ENCODE measurements at regions not wholly inside any gene's neighbourhood (a gene's known extent, or its start where the extent isn't known, plus 50 kb on each side); places are given as distances from the start of the nearest gene placed in this dataset.

DNA sequence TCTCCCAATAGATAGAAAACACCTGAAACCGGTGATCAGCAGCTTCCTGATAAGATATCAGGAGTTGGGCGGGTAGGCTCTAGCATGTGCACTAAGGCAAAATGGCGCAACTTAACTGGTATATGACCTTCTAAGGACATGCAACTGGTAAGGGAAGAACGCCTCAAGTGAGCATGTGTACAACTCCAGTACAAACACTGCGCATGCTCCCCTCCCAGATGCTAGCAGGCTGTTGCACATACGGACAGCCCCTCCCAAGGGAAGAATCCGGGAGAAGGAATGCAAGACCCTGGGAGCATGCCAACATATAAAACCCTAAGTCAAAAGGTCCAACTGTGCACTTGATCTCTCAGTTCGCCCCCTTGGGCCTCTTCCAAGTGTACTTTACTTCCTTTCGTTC is 110.8 kb downstream of the TSEN15 start:
- Histone ChIP-seq H3K9me2 (ENCODE audit: insufficient read depth, low read length) (no peaks in the 10 kb centered on the region), H3K4me3 (ENCODE audit: low read length) (no peak overlapping the region), H3K9ac (ENCODE audit: low read length) (no peak overlapping the region), H3K36me3 (ENCODE audit: insufficient read depth, low read length) (no peaks in the 10 kb centered on the region), H3K4me2 (ENCODE audit: low read length) (no peak overlapping the region), H3K27ac (ENCODE audit: low read length) (no peak overlapping the region), H4K20me1 (ENCODE audit: insufficient read depth) (no peaks in the 10 kb centered on the region), H3K27me3 (ENCODE audit: insufficient read depth, low read depth, low read length) (no peaks in the 10 kb centered on the region), H3F3A (ENCODE audit: insufficient read depth, low read length, poor library complexity, severe bottlenecking) (no peaks in the 10 kb centered on the region), H3K9me3 (ENCODE audit: low read length) (no peaks in the 10 kb centered on the region), H3K79me2 (replicated peaks; ENCODE audit: insufficient read depth, low read length) (no peaks in the 10 kb centered on the region), H2AFZ (ENCODE audit: low read depth, low read length) (no peak overlapping the region)
- TF ChIP-seq REST (IDR thresholded peaks at IDR 0.05; ENCODE audit: borderline replicate concordance) (no peak), EZH2 (IDR thresholded peaks at IDR 0.05; ENCODE audit: borderline replicate concordance, insufficient read depth, low read length, poor library complexity, severe bottlenecking) (no peak), RAD21 (conservative IDR thresholded peaks at IDR 0.05) (no peak)

DNA sequence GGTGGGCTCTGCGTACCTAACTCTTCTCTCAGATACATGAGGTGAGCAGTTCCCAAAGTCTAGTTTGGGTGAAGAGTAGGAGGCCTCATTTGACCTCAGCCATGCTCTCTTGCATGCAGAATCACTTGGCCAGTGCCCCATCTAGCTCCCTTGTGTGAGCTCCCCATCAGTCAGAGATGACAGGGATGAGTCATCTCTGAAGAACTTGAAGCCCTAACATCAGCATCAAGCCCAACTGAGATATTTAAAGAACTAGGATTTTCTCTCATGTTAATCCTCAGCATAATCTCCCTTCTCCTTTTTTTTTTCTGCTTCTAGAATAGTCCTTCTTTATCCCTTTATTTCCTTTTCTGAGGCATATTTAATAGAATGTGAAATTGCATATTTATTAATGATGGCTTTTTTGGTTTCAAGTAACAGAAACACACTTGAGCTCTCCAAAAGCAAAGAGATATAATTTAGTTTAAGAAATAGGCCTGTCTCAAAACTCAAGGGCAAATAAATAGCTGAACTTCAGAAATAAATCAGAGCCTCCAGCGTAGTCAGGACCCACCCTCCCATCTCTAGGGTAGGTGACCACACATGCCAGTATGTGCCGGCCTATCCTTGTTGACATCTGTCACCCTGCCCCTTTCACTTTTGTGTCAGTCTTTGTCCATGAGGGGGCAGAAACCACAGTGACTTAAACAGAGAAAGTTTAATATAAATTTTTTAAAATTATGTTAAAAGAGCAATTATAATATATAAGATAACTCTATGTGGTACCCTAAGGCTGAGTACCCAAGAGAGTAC is 112.3 kb downstream of the TSEN15 start:
- H3K27me3 ChIP-seq (ENCODE audit: insufficient read depth, low read depth, low read length), result no peaks in the 10 kb centered on the region
- H3K4me3 ChIP-seq (ENCODE audit: low read length), result no peak overlapping the region
- H3K9me3 ChIP-seq (ENCODE audit: low read length), result no peaks in the 10 kb centered on the region
- H3K9me2 ChIP-seq (ENCODE audit: insufficient read depth, low read length), result no peaks in the 10 kb centered on the region
- H3K27ac ChIP-seq (ENCODE audit: low read length), result no peak overlapping the region
- H3K4me2 ChIP-seq (ENCODE audit: low read length), result no peak overlapping the region
- no peak overlapping the region for H3K9ac ChIP-seq (ENCODE audit: low read length)
- no peaks in the 10 kb centered on the region for H3F3A ChIP-seq (ENCODE audit: insufficient read depth, low read length, poor library complexity, severe bottlenecking)
- H3K36me3 ChIP-seq (ENCODE audit: insufficient read depth, low read length), result no peaks in the 10 kb centered on the region
- H4K20me1 ChIP-seq (ENCODE audit: insufficient read depth), result no peaks in the 10 kb centered on the region
- no peaks in the 10 kb centered on the region for H3K79me2 ChIP-seq (replicated peaks; ENCODE audit: insufficient read depth, low read length)
- H2AFZ ChIP-seq (ENCODE audit: low read depth, low read length), result no peak overlapping the region
- TF ChIP-seq, protein P1, sequence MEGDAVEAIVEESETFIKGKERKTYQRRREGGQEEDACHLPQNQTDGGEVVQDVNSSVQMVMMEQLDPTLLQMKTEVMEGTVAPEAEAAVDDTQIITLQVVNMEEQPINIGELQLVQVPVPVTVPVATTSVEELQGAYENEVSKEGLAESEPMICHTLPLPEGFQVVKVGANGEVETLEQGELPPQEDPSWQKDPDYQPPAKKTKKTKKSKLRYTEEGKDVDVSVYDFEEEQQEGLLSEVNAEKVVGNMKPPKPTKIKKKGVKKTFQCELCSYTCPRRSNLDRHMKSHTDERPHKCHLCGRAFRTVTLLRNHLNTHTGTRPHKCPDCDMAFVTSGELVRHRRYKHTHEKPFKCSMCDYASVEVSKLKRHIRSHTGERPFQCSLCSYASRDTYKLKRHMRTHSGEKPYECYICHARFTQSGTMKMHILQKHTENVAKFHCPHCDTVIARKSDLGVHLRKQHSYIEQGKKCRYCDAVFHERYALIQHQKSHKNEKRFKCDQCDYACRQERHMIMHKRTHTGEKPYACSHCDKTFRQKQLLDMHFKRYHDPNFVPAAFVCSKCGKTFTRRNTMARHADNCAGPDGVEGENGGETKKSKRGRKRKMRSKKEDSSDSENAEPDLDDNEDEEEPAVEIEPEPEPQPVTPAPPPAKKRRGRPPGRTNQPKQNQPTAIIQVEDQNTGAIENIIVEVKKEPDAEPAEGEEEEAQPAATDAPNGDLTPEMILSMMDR (IDR thresholded peaks at IDR 0.05; ENCODE audit: poor library complexity, severe bottlenecking), result no peak
- no peak for TF ChIP-seq POLR2AphosphoS5 (IDR thresholded peaks at IDR 0.05)
- TF ChIP-seq RAD21 (conservative IDR thresholded peaks at IDR 0.05), result no peak

- H4K20me1 ChIP-seq (ENCODE audit: insufficient read depth), result no peaks in the 10 kb centered on the region
- H3K79me2 ChIP-seq (replicated peaks; ENCODE audit: insufficient read depth, low read length), result no peaks in the 10 kb centered on the region
- no peak overlapping the region for H3K4me2 ChIP-seq (ENCODE audit: low read length)
- H2AFZ ChIP-seq (ENCODE audit: low read depth, low read length), result no peak overlapping the region
- no peaks in the 10 kb centered on the region for H3K9me2 ChIP-seq (ENCODE audit: insufficient read depth, low read length)
- H3K9ac ChIP-seq (ENCODE audit: low read length), result no peak overlapping the region
- H3K27me3 ChIP-seq (ENCODE audit: insufficient read depth, low read depth, low read length), result no peaks in the 10 kb centered on the region
- no peak overlapping the region for H3K4me3 ChIP-seq (ENCODE audit: low read length)
- TF ChIP-seq TAF1 (IDR thresholded peaks at IDR 0.05; ENCODE audit: low read depth) (no peak), EP300 (conservative IDR thresholded peaks at IDR 0.05; ENCODE audit: poor library complexity, severe bottlenecking) (no peak), RAD21 (conservative IDR thresholded peaks at IDR 0.05) (no peak), MXI1 (conservative IDR thresholded peaks at IDR 0.05; ENCODE audit: poor library complexity, severe bottlenecking) (no peak), REST (IDR thresholded peaks at IDR 0.05; ENCODE audit: borderline replicate concordance) (no peak), POLR2AphosphoS5 (IDR thresholded peaks at IDR 0.05) (no peak), SMC3 (conservative IDR thresholded peaks at IDR 0.05; ENCODE audit: poor library complexity) (no peak)
- TF ChIP-seq, protein P1 (IDR thresholded peaks at IDR 0.05; ENCODE audit: poor library complexity, severe bottlenecking), result no peak
- H3K27ac ChIP-seq (ENCODE audit: low read length), result no peak overlapping the region
- no peaks in the 10 kb centered on the region for H3K36me3 ChIP-seq (ENCODE audit: insufficient read depth, low read length)
- H3K9me3 ChIP-seq (ENCODE audit: low read length), result no peaks in the 10 kb centered on the region
- no peaks in the 10 kb centered on the region for H3F3A ChIP-seq (ENCODE audit: insufficient read depth, low read length, poor library complexity, severe bottlenecking)
These were observed 113.0 kb downstream of the TSEN15 start for GRCh38 chr1:184164536-184164935.

All from neural cell (in vitro differentiated cells).